ENCODE measurements at regions not wholly inside any gene's neighbourhood (a gene's known extent, or its start where the extent isn't known, plus 50 kb on each side); places are given as distances from the start of the nearest gene placed in this dataset.
"Not testable (repeated sequence)": the region's sequence is repeated elsewhere in the genome, so short reads cannot be mapped to it uniquely, and the experiment has no call there.

- 93% methylated on average over 3 of the region's 3 CpGs for WGBS (ENCODE audit: low lambda C conversion rate, missing lambda C conversion rate)
- no peaks in the 10 kb centered on the region for H3K9me2 ChIP-seq (replicated peaks; ENCODE audit: insufficient read depth)
- H3K79me2 ChIP-seq, result no peaks in the 10 kb centered on the region
- no peaks in the 10 kb centered on the region for H3K27me3 ChIP-seq
- H3K36me3 ChIP-seq (replicated peaks; ENCODE audit: insufficient read depth, low read depth), result no peaks in the 10 kb centered on the region
- H3K4me2 ChIP-seq, result no peak overlapping the region
- no peak for TF ChIP-seq EZH2 (IDR thresholded peaks at IDR 0.05; ENCODE audit: borderline replicate concordance)
- no peak for TF ChIP-seq EZH2phosphoT487 (IDR thresholded peaks at IDR 0.05; ENCODE audit: low read depth, severe bottlenecking, unreplicated experiment)
- TF ChIP-seq CTCF (IDR thresholded peaks at IDR 0.05; ENCODE audit: poor library complexity), result no peak
- H3K4me3 ChIP-seq, result no peak overlapping the region
- DNase-seq (ENCODE audit: low spot score), result no peak
- H2AFZ ChIP-seq, result no peak overlapping the region
- no peak overlapping the region for H3K27ac ChIP-seq
- no peaks in the 10 kb centered on the region for H3K9me3 ChIP-seq (ENCODE audit: low read depth)
- H4K20me1 ChIP-seq (ENCODE audit: insufficient read depth, poor library complexity, severe bottlenecking), result no peaks in the 10 kb centered on the region
- no peaks in the 10 kb centered on the region for H3K4me1 ChIP-seq (ENCODE audit: insufficient read depth)
Observed at GRCh38 chr1:174090471-174090870, 68.3 kb upstream of the RC3H1 start.

GRCh38 chr1:174080819-174081218 is 58.7 kb upstream of the RC3H1 start:
- no peaks in the 10 kb centered on the region for H3K79me2 ChIP-seq
- H3K4me2 ChIP-seq, result no peak overlapping the region
- no peak for DNase-seq (ENCODE audit: low spot score)
- TF ChIP-seq CTCF (IDR thresholded peaks at IDR 0.05; ENCODE audit: poor library complexity) (no peak), EZH2 (IDR thresholded peaks at IDR 0.05; ENCODE audit: borderline replicate concordance) (no peak), EZH2phosphoT487 (IDR thresholded peaks at IDR 0.05; ENCODE audit: low read depth, severe bottlenecking, unreplicated experiment) (no peak)
- H3K4me3 ChIP-seq, result no peak overlapping the region
- H2AFZ ChIP-seq, result no peak overlapping the region
- H3K36me3 ChIP-seq (replicated peaks; ENCODE audit: insufficient read depth, low read depth), result no peaks in the 10 kb centered on the region
- no peaks in the 10 kb centered on the region for H3K9me2 ChIP-seq (replicated peaks; ENCODE audit: insufficient read depth)
- no peaks in the 10 kb centered on the region for H3K27me3 ChIP-seq
- no peaks in the 10 kb centered on the region for H3K4me1 ChIP-seq (ENCODE audit: insufficient read depth)
- H3K27ac ChIP-seq, result no peak overlapping the region
- no peaks in the 10 kb centered on the region for H4K20me1 ChIP-seq (ENCODE audit: insufficient read depth, poor library complexity, severe bottlenecking)
- no peaks in the 10 kb centered on the region for H3K9me3 ChIP-seq (ENCODE audit: low read depth)
- 92% methylated on average over 1 of the region's 1 CpG for WGBS (ENCODE audit: low lambda C conversion rate, missing lambda C conversion rate)

- no peaks in the 10 kb centered on the region for H3K9me2 ChIP-seq (replicated peaks; ENCODE audit: insufficient read depth)
- DNase-seq (ENCODE audit: low spot score), result no peak
- no peak overlapping the region for H3K4me2 ChIP-seq
- H3K27me3 ChIP-seq, result no peaks in the 10 kb centered on the region
- H3K36me3 ChIP-seq (replicated peaks; ENCODE audit: insufficient read depth, low read depth), result no peaks in the 10 kb centered on the region
- H3K79me2 ChIP-seq, result no peaks in the 10 kb centered on the region
- no peaks in the 10 kb centered on the region for H3K4me1 ChIP-seq (ENCODE audit: insufficient read depth)
- no peak for TF ChIP-seq EZH2phosphoT487 (IDR thresholded peaks at IDR 0.05; ENCODE audit: low read depth, severe bottlenecking, unreplicated experiment)
- TF ChIP-seq CTCF (IDR thresholded peaks at IDR 0.05; ENCODE audit: poor library complexity), result no peak
- TF ChIP-seq EZH2 (IDR thresholded peaks at IDR 0.05; ENCODE audit: borderline replicate concordance), result no peak
- no peak overlapping the region for H3K4me3 ChIP-seq
- H4K20me1 ChIP-seq (ENCODE audit: insufficient read depth, poor library complexity, severe bottlenecking), result no peaks in the 10 kb centered on the region
- no peak overlapping the region for H3K27ac ChIP-seq
- H2AFZ ChIP-seq, result no peak overlapping the region
- no peaks in the 10 kb centered on the region for H3K9me3 ChIP-seq (ENCODE audit: low read depth)
Observed at GRCh38 chr1:174079796-174080195, 57.6 kb upstream of the RC3H1 start.

- not testable (repeated sequence) for H3K36me3 ChIP-seq (replicated peaks; ENCODE audit: insufficient read depth, low read depth); DNase-seq (ENCODE audit: low spot score); H3K27ac ChIP-seq; H4K20me1 ChIP-seq (ENCODE audit: insufficient read depth, poor library complexity, severe bottlenecking); H3K4me3 ChIP-seq; H3K79me2 ChIP-seq; H3K27me3 ChIP-seq; H3K4me2 ChIP-seq; H3K9me2 ChIP-seq (replicated peaks; ENCODE audit: insufficient read depth); H3K9me3 ChIP-seq (ENCODE audit: low read depth); H2AFZ ChIP-seq; H3K4me1 ChIP-seq (ENCODE audit: insufficient read depth)
- WGBS (ENCODE audit: low lambda C conversion rate, missing lambda C conversion rate), result 90% methylated on average over 5 of the region's 5 CpGs
Observed at GRCh38 chr1:174078916-174079315, 56.8 kb upstream of the RC3H1 start.

All from hepatocyte (in vitro differentiated cells).